ENCODE measurements at regions not wholly inside any gene's neighbourhood (a gene's known extent, or its start where the extent isn't known, plus 50 kb on each side); places are given as distances from the start of the nearest gene placed in this dataset.

DNA sequence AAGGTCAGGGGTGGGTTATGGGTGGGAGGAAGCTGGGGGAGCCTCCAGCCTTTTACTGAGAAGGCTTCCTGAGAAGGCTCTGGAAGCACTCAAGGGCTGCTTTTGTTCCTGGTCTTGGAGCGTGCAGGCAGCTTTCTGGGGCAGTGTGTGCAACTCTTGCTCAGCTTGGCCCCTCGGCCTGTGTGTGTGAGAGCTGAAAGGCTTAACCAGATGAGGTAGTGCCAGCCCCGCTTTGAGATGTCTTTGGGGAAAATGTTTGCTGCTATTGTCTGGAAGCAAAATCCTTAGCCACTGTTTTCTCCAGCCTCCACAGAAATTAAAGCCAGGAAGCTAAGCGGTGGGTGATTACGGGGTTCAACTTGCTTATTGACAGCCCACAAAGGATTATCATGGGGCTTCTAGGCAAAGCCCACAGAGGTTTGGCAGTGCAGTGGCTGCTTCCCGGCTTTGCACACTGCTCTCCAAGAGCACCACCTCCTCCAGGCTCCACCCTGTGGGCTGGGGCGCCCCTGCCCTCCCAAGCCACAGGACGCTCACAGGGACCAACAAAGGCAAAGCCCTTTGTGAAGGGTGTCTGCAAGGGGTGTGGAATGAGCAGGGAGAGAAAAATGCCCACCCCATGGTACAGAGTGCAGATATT is 121.7 kb upstream of the TLE3 start:
- ATAC-seq (no peak), DNase-seq (ENCODE audit: low read depth, low spot score) (no peak)
- H3K36me3 ChIP-seq (ENCODE audit: control insufficient read depth in 1 of 2, insufficient read depth in 2 of 2, low read length in 2 of 2): no peaks in the 10 kb centered on the region
- H3K27ac ChIP-seq (ENCODE audit: low read depth, low read length): no peak overlapping the region
- H3K9ac ChIP-seq (ENCODE audit: low read length): no peak overlapping the region
- ChIA-PET RAD21 (ENCODE audit: low non-redundant PET in 1 of 2, low total read pairs in 2 of 2, uncharacterized antibody in 2 of 2, unreplicated experiment in 2 of 2) (no interaction called here), CTCF (no interaction called here), POLR2A (no interaction called here)
- no peaks in the 10 kb centered on the region for H4K20me1 ChIP-seq (ENCODE audit: insufficient read depth)
- H3K4me1 ChIP-seq (ENCODE audit: control insufficient read depth in 1 of 2, insufficient read depth in 2 of 2, low read length in 2 of 2): no peaks in the 10 kb centered on the region
- no peak overlapping the region for H3K4me3 ChIP-seq (replicated peaks in 1 of 2; ENCODE audit: low read depth in 1 of 2, low read length in 2 of 2)
- H3K4me2 ChIP-seq (ENCODE audit: low read length): no peak overlapping the region
- H3K79me2 ChIP-seq (ENCODE audit: insufficient read depth, low read length): no peaks in the 10 kb centered on the region
- H3K9me2 ChIP-seq (ENCODE audit: insufficient read depth): no peaks in the 10 kb centered on the region
- no TSS peak for BruUV-seq (replicated peaks)
- intact Hi-C loops (cut with micrococcal nuclease): no loop called here
- no peak overlapping the region for H2AFZ ChIP-seq (ENCODE audit: low read depth, low read length, poor library complexity, severe bottlenecking)
- TF ChIP-seq CEBPB (IDR thresholded peaks at IDR 0.05; ENCODE audit: low read depth) (no peak), POLR2AphosphoS5 (IDR thresholded peaks at IDR 0.05; ENCODE audit: low read depth, low read length) (no peak), SIN3A (IDR thresholded peaks at IDR 0.05; ENCODE audit: low read depth) (no peak), CBX3 (IDR thresholded peaks at IDR 0.05; ENCODE audit: low read depth) (no peak), ZNF274 (IDR thresholded peaks at IDR 0.05; ENCODE audit: low read depth, low read length) (no peak), FOSL1 (IDR thresholded peaks at IDR 0.05; ENCODE audit: low read depth) (no peak)
- TF ChIP-seq, protein P1, sequence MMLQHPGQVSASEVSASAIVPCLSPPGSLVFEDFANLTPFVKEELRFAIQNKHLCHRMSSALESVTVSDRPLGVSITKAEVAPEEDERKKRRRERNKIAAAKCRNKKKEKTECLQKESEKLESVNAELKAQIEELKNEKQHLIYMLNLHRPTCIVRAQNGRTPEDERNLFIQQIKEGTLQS (IDR thresholded peaks at IDR 0.05): no peak
- TF ChIP-seq, protein P2, sequence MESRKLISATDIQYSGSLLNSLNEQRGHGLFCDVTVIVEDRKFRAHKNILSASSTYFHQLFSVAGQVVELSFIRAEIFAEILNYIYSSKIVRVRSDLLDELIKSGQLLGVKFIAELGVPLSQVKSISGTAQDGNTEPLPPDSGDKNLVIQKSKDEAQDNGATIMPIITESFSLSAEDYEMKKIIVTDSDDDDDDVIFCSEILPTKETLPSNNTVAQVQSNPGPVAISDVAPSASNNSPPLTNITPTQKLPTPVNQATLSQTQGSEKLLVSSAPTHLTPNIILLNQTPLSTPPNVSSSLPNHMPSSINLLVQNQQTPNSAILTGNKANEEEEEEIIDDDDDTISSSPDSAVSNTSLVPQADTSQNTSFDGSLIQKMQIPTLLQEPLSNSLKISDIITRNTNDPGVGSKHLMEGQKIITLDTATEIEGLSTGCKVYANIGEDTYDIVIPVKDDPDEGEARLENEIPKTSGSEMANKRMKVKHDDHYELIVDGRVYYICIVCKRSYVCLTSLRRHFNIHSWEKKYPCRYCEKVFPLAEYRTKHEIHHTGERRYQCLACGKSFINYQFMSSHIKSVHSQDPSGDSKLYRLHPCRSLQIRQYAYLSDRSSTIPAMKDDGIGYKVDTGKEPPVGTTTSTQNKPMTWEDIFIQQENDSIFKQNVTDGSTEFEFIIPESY (IDR thresholded peaks at IDR 0.05; ENCODE audit: extremely low read depth, insufficient replicate concordance, low read length): no peak
- no peaks in the 10 kb centered on the region for H3K27me3 ChIP-seq (ENCODE audit: insufficient read depth, low read length)
- no peaks in the 10 kb centered on the region for H3K9me3 ChIP-seq (ENCODE audit: control insufficient read depth in 1 of 2, insufficient read depth in 1 of 2, low read depth in 1 of 2, low read length in 2 of 2)
